Naive thymus-derived CD8-positive, alpha-beta T cell (primary cell): ENCODE measurements at regions not wholly inside any gene's neighbourhood (a gene's known extent, or its start where the extent isn't known, plus 50 kb on each side); places are given as distances from the start of the nearest gene placed in this dataset.
"Not testable (repeated sequence)": the region's sequence is repeated elsewhere in the genome, so short reads cannot be mapped to it uniquely, and the experiment has no call there.

Experiments used
- ATAC-seq, 2 donors: fragments of 150-1000 bp; cut with Tn5 transposase in 1 of 2; sonication (Bioruptor Pico), chemical (Tn5 transposase) in 1 of 2; 1 replicate in 1 of 2; 2 replicates in 1 of 2; pipeline ENCODE4 v1.10.0; 2021; ENCODE audit warnings: mild to moderate bottlenecking in 2 of 2, moderate library complexity in 2 of 2
- POLR2A ChIA-PET: fragments of 350-600 bp; sonication (Branson Sonifier 250); formaldehyde crosslinking; loops from one replicate; lab custom pipeline; 2021; ENCODE audit warnings: antibody characterized with exemption; lab: Charles Lee
- DNase-seq, 10 donors: peaks; one replicate each; pipeline versions ENCODE4 v3.0.0 to v3.0.0-alpha.2; 2020 to 2022
- H3K27ac Mint-ChIP-seq, 10 donors: one replicate each; pipeline ENCODE4 v1.8.0; 2020 to 2022; ENCODE audit warnings: mild to moderate bottlenecking in 10 of 10, mixed read lengths in 10 of 10, moderate library complexity in 4 of 10, inconsistent platforms in 1 of 10
- H3K27me3 Mint-ChIP-seq, 5 donors: one replicate each; pipeline ENCODE4 v1.8.0; 2021 to 2022; ENCODE audit warnings: mixed read lengths in 5 of 5
- H3K36me3 Mint-ChIP-seq, 3 donors: one replicate each; pipeline ENCODE4 v1.8.0; 2020 to 2022; ENCODE audit warnings: mixed read lengths in 3 of 3, mild to moderate bottlenecking in 2 of 3, inconsistent platforms in 1 of 3
- H3K4me1 Mint-ChIP-seq, 4 donors: one replicate each; pipeline ENCODE4 v1.8.0; 2021 to 2022; ENCODE audit warnings: mixed read lengths in 4 of 4
- H3K4me3 Mint-ChIP-seq, 10 donors: one replicate each; pipeline ENCODE4 v1.8.0; 2020 to 2022; ENCODE audit warnings: mild to moderate bottlenecking in 10 of 10, mixed read lengths in 10 of 10, moderate library complexity in 6 of 10, inconsistent platforms in 1 of 10
- H3K9me3 Mint-ChIP-seq, 9 donors: one replicate each; pipeline ENCODE4 v1.8.0; 2020 to 2022; ENCODE audit warnings: mixed read lengths in 9 of 9, mild to moderate bottlenecking in 3 of 9, inconsistent platforms in 1 of 9, moderate library complexity in 1 of 9

GRCh38 chr1:221558396-221558795 is 183.5 kb downstream of the DUSP10 start:
- Mint-ChIP-seq H3K27me3 (peaks cover 0 to 3% (median 0%) of the 10 kb centered on the region in 5 donors), H3K4me3 (no peak overlapping the region), H3K9me3 (no peaks in the 10 kb centered on the region), H3K36me3 (no peaks in the 10 kb centered on the region), H3K4me1 (peaks cover 0 to 3% (median 0%) of the 10 kb centered on the region in 4 donors), H3K27ac (no peak overlapping the region)
- POLR2A ChIA-PET, result no interaction called here
- ATAC-seq (no peak), DNase-seq (no peak)

DNA sequence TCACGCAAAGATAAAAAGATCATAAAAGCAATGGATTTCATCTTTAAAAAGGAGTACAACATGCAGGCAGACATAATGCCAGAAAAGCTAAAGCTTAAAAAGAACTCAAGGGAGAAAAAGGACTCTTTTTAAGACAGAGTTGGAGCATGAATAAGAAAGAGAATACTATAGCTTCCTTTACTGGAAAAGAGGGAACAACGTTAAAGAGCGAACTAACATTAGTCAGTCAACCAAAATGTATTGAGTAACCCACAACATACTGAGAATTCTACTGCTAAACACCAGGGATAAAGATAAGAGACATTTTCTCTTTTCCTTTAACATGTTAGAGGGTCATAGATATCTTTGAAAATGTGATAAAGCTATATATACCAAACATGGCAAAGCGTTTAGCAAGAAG is 182.0 kb downstream of the DUSP10 start:
- Mint-ChIP-seq H3K36me3 (no peaks in the 10 kb centered on the region), H3K27ac (no peak overlapping the region), H3K4me1 (peaks cover 0 to 3% (median 0%) of the 10 kb centered on the region in 4 donors), H3K9me3 (no peaks in the 10 kb centered on the region), H3K4me3 (no peak overlapping the region), H3K27me3 (peaks cover 0 to 3% (median 0%) of the 10 kb centered on the region in 5 donors)
- POLR2A ChIA-PET, result no interaction called here
- ATAC-seq (no peak), DNase-seq (no peak)

- Mint-ChIP-seq H3K4me3 (no peak overlapping the region), H3K27me3 (no peaks in the 10 kb centered on the region), H3K9me3 (no peaks in the 10 kb centered on the region), H3K4me1 (no peaks in the 10 kb centered on the region), H3K36me3 (no peaks in the 10 kb centered on the region), H3K27ac (no peak overlapping the region)
- ATAC-seq, result no peak
- POLR2A ChIA-PET, result no interaction called here
- DNase-seq, result no peak
Observed at GRCh38 chr1:221562542-221563475, 179.1 kb downstream of the DUSP10 start.

GRCh38 chr1:221563476-221563921 is 178.4 kb downstream of the DUSP10 start:
- no peaks in the 10 kb centered on the region for H3K9me3 Mint-ChIP-seq
- no peaks in the 10 kb centered on the region for H3K27me3 Mint-ChIP-seq
- no peaks in the 10 kb centered on the region for H3K4me1 Mint-ChIP-seq
- no peak overlapping the region for H3K4me3 Mint-ChIP-seq
- no peaks in the 10 kb centered on the region for H3K36me3 Mint-ChIP-seq
- ATAC-seq (no peak), DNase-seq (no peak)
- no peak overlapping the region for H3K27ac Mint-ChIP-seq
- POLR2A ChIA-PET, result no interaction called here

DNA sequence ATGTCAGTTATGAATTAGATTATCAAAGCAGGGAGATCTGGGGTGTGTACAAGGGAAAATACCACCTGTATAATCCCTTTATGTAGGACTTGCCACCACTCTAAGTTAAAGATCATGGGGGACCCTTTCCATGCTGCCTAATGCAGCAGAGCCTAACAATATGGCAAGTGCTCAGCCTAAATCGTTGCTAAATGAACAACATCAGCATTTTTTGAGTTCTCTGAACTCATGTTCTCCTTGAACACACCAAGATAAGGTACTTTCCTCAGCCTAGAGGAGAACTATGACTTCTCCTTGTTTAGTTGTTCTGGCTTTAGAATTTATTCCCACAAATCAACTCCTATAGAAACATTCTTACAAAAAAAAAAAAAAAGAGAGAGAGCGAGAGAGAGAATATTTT is 177.0 kb downstream of the DUSP10 start:
- H3K36me3 Mint-ChIP-seq, result no peaks in the 10 kb centered on the region
- H3K4me3 Mint-ChIP-seq, result no peak overlapping the region
- H3K27me3 Mint-ChIP-seq, result no peaks in the 10 kb centered on the region
- H3K27ac Mint-ChIP-seq, result no peak overlapping the region
- no peaks in the 10 kb centered on the region for H3K9me3 Mint-ChIP-seq
- no peak for ATAC-seq
- H3K4me1 Mint-ChIP-seq, result no peaks in the 10 kb centered on the region
- POLR2A ChIA-PET, result no interaction called here
- no peak for DNase-seq

GRCh38 chr1:221565711-221566110 is 176.2 kb downstream of the DUSP10 start:
- Mint-ChIP-seq H3K4me3 (no peak overlapping the region), H3K36me3 (no peaks in the 10 kb centered on the region), H3K9me3 (no peaks in the 10 kb centered on the region), H3K4me1 (no peaks in the 10 kb centered on the region), H3K27ac (no peak overlapping the region), H3K27me3 (no peaks in the 10 kb centered on the region)
- POLR2A ChIA-PET, result no interaction called here
- no peak for ATAC-seq
- no peak for DNase-seq

DNA sequence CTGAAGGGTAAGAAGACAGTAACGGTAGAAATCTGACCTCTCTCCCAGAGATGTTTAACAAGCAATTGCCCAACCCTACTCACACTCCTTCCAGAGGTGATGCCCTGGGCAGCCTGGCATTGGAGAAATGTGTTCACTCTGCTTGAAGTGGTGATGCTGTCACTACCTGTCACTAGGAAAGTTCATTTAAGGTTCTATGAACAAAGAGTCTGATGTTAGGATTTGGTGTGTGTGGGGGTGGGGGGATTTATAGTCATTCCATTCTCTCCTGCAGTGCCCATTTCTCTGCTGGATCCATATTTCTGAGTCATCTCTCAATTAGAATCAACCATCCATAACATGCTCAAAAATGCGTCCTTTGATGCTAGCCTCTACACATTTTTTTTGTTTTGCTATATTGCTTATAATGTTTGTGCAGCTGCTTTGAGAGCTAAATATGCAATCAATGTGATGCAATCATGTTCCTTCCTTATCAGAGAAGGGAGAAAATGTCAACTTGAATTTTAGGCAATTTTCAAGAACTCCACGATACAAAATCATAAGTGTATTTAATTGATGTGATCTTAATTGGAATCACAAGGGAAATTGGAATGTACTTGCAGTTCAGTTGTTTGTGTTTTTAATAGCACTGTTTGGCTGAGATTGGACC is 173.9 kb downstream of the DUSP10 start:
- H3K27ac Mint-ChIP-seq, result no peak overlapping the region
- no peak for DNase-seq
- H3K4me1 Mint-ChIP-seq, result no peaks in the 10 kb centered on the region
- POLR2A ChIA-PET, result no interaction called here
- ATAC-seq, result no peak
- H3K27me3 Mint-ChIP-seq, result no peaks in the 10 kb centered on the region
- H3K9me3 Mint-ChIP-seq, result no peaks in the 10 kb centered on the region
- H3K4me3 Mint-ChIP-seq, result no peak overlapping the region
- no peaks in the 10 kb centered on the region for H3K36me3 Mint-ChIP-seq

DNA sequence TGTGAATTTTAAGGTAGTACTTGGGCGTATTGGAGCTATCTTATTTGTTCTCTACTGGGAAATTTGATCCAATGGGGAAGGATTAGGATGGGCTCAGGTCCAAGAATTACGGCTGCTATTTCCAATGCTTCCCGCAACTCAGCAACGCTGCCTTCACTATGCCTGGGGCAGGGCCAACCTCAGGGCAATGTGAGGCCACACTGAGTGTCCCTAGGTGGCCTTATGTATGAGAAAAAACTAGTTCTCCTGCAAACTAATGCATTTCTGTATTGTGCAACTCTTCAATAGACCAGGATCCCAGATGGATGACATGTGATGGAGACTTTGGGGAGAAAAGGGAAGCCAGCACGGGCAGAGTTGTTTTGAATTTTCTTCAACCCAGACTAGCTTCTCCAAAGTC is 168.1 kb downstream of the DUSP10 start:
- H3K4me1 Mint-ChIP-seq, result no peaks in the 10 kb centered on the region
- no peaks in the 10 kb centered on the region for H3K36me3 Mint-ChIP-seq
- ATAC-seq, result no peak
- peaks cover 0 to 3% (median 0%) of the 10 kb centered on the region in 5 donors for H3K27me3 Mint-ChIP-seq
- H3K4me3 Mint-ChIP-seq, result no peak overlapping the region
- H3K9me3 Mint-ChIP-seq, result peaks cover 0 to 5% (median 0%) of the 10 kb centered on the region in 9 donors
- POLR2A ChIA-PET, result no interaction called here
- H3K27ac Mint-ChIP-seq, result no peak overlapping the region
- DNase-seq, result no peak

GRCh38 chr1:221574529-221574928 is 167.4 kb downstream of the DUSP10 start:
- POLR2A ChIA-PET, result no interaction called here
- no peak overlapping the region for H3K4me3 Mint-ChIP-seq
- ATAC-seq (no peak), DNase-seq (no peak)
- H3K36me3 Mint-ChIP-seq, result no peaks in the 10 kb centered on the region
- no peak overlapping the region for H3K27ac Mint-ChIP-seq
- peaks cover 0 to 5% (median 0%) of the 10 kb centered on the region in 9 donors for H3K9me3 Mint-ChIP-seq
- H3K4me1 Mint-ChIP-seq, result no peaks in the 10 kb centered on the region
- peaks cover 0 to 3% (median 0%) of the 10 kb centered on the region in 5 donors for H3K27me3 Mint-ChIP-seq

GRCh38 chr1:221575605-221576004 is 166.3 kb downstream of the DUSP10 start:
- ATAC-seq (no peak), DNase-seq (no peak)
- H3K36me3 Mint-ChIP-seq, result no peaks in the 10 kb centered on the region
- H3K27ac Mint-ChIP-seq, result no peak overlapping the region
- H3K27me3 Mint-ChIP-seq, result peaks cover 0 to 3% (median 0%) of the 10 kb centered on the region in 5 donors
- H3K4me1 Mint-ChIP-seq, result no peaks in the 10 kb centered on the region
- H3K4me3 Mint-ChIP-seq, result no peak overlapping the region
- H3K9me3 Mint-ChIP-seq, result peaks cover 0 to 5% (median 0%) of the 10 kb centered on the region in 9 donors
- POLR2A ChIA-PET, result no interaction called here

GRCh38 chr1:221576268-221576667 is 165.6 kb downstream of the DUSP10 start:
- DNase-seq (no peak), ATAC-seq (no peak)
- no peaks in the 10 kb centered on the region for H3K4me1 Mint-ChIP-seq
- peaks cover 0 to 5% (median 0%) of the 10 kb centered on the region in 9 donors for H3K9me3 Mint-ChIP-seq
- no peak overlapping the region for H3K4me3 Mint-ChIP-seq
- H3K27me3 Mint-ChIP-seq, result peaks cover 0 to 3% (median 0%) of the 10 kb centered on the region in 5 donors
- POLR2A ChIA-PET, result no interaction called here
- no peaks in the 10 kb centered on the region for H3K36me3 Mint-ChIP-seq
- H3K27ac Mint-ChIP-seq, result no peak overlapping the region

- DNase-seq (no peak), ATAC-seq (no peak)
- peaks cover 0 to 2% (median 0%) of the 10 kb centered on the region in 3 donors for H3K36me3 Mint-ChIP-seq
- H3K27ac Mint-ChIP-seq, result no peak overlapping the region
- H3K27me3 Mint-ChIP-seq, result peaks cover 0 to 7% (median 0%) of the 10 kb centered on the region in 5 donors
- H3K4me3 Mint-ChIP-seq, result no peak overlapping the region
- POLR2A ChIA-PET, result no interaction called here
- H3K4me1 Mint-ChIP-seq, result no peaks in the 10 kb centered on the region
- H3K9me3 Mint-ChIP-seq, result peaks cover 0 to 10% (median 2%) of the 10 kb centered on the region in 9 donors
Observed at GRCh38 chr1:221583465-221583864, 158.4 kb downstream of the DUSP10 start.

DNA sequence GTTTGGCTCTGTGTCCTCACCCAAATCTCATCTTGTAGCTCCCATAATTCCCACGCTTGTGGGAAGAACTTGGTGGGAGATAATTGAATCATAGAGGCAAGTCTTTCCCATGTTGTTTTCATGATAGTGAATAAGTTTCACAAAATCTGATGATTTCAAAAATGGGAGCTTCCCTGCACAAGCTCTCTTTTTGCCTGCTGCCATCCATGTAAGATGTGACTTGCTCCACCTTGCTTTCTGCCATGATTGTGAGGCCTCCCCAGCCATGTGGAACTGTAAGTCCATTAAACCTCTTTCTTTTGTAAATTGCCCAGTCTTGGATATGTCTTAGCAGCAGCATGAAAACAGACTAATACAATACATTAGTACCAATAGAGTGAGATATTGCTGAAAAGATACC is 154.9 kb downstream of the DUSP10 start:
- DNase-seq, H3K27me3 Mint-ChIP-seq, ATAC-seq, H3K4me1 Mint-ChIP-seq, H3K4me3 Mint-ChIP-seq, H3K27ac Mint-ChIP-seq, POLR2A ChIA-PET, H3K36me3 Mint-ChIP-seq: not testable (repeated sequence)
- peaks cover 0 to 10% (median 2%) of the 10 kb centered on the region in 9 donors for H3K9me3 Mint-ChIP-seq
